G401 (cell line): ENCODE measurements at regions not wholly inside any gene's neighbourhood (a gene's known extent, or its start where the extent isn't known, plus 50 kb on each side); places are given as distances from the start of the nearest gene placed in this dataset.

Experiments
- DNase-seq: peaks from one replicate; pipeline ENCODE4 v3.0.0-alpha.2; 2015; ENCODE audit warnings: low spot score
- in situ Hi-C: cut with HindIII; loops from 2 replicates; pipeline ENCODE4 v1.10.0; 2016; ENCODE audit warnings: low sequenced_read_pairs, mixed read lengths

GRCh38 chr11:62033191-62034035 is 66.0 kb upstream of the FTH1 start:
- in situ Hi-C loops = no loop called here
- no peak for DNase-seq

- no peak for DNase-seq
- in situ Hi-C loops = no loop called here
Observed at GRCh38 chr11:62030071-62030684, 62.7 kb upstream of the FTH1 start.

- in situ Hi-C loops = no loop called here
- DNase-seq = no peak
Observed at GRCh38 chr11:62026739-62027370, 59.4 kb upstream of the FTH1 start.

- in situ Hi-C loops = no loop called here
- DNase-seq = no peak
Observed at GRCh38 chr11:62025487-62026105, 58.2 kb upstream of the FTH1 start.

GRCh38 chr11:62024936-62025486 is 57.6 kb upstream of the FTH1 start:
- in situ Hi-C loops = no loop called here
- no peak for DNase-seq

GRCh38 chr11:62022211-62022610 is 54.8 kb upstream of the FTH1 start:
- no peak for DNase-seq
- in situ Hi-C loops = no loop called here

- no peak for DNase-seq
- in situ Hi-C loops = no loop called here
Observed at GRCh38 chr11:62020661-62021060, 53.2 kb upstream of the FTH1 start.

- DNase-seq = no peak
- in situ Hi-C loops = no loop called here
Observed at GRCh38 chr11:62018981-62019664, 51.7 kb upstream of the FTH1 start.

GRCh38 chr11:62017878-62018655 is 50.6 kb upstream of the FTH1 start:
- in situ Hi-C loops = no loop called here
- DNase-seq = no peak
